ENCODE measurements at regions not wholly inside any gene's neighbourhood (a gene's known extent, or its start where the extent isn't known, plus 50 kb on each side); places are given as distances from the start of the nearest gene placed in this dataset.

GRCh38 chr6:22848121-22848520 lies 278.8 kb downstream of the HDGFL1 start:
- H3K4me3 ChIP-seq (ENCODE audit: low read length), result no peak overlapping the region
- TF ChIP-seq, protein P1, sequence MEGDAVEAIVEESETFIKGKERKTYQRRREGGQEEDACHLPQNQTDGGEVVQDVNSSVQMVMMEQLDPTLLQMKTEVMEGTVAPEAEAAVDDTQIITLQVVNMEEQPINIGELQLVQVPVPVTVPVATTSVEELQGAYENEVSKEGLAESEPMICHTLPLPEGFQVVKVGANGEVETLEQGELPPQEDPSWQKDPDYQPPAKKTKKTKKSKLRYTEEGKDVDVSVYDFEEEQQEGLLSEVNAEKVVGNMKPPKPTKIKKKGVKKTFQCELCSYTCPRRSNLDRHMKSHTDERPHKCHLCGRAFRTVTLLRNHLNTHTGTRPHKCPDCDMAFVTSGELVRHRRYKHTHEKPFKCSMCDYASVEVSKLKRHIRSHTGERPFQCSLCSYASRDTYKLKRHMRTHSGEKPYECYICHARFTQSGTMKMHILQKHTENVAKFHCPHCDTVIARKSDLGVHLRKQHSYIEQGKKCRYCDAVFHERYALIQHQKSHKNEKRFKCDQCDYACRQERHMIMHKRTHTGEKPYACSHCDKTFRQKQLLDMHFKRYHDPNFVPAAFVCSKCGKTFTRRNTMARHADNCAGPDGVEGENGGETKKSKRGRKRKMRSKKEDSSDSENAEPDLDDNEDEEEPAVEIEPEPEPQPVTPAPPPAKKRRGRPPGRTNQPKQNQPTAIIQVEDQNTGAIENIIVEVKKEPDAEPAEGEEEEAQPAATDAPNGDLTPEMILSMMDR (conservative IDR thresholded peaks at IDR 0.05; ENCODE audit: low read depth, low read length), result no peak
- DNase-seq (ENCODE audit: low read depth), result no peak

DNA sequence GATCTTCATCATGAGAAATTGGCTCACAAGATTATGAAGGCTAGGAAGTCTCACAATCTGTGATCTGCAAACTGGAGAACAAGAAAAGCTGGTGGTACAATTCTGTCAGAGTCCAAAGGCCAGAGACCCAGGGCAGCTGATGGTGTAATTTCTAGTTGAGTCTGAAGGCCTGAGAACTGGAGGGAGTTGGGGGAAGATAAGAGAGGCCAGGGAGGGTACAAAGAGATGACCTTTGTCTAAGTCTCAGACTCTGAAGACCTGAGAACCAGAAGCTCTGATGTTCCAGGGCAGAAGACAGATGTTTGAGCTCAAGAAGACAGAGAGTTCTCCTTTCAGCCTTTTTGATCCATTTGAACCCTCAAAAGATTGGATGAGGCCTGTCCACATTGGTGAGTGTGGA lies 280.6 kb downstream of the HDGFL1 start:
- H3K4me3 ChIP-seq (ENCODE audit: low read length), result no peak overlapping the region
- TF ChIP-seq, protein P1 (conservative IDR thresholded peaks at IDR 0.05; ENCODE audit: low read depth, low read length), result no peak
- no peak for DNase-seq (ENCODE audit: low read depth)

- no peak overlapping the region for H3K4me3 ChIP-seq (ENCODE audit: low read length)
- TF ChIP-seq, protein P1 (conservative IDR thresholded peaks at IDR 0.05; ENCODE audit: low read depth, low read length), result no peak
Observed at GRCh38 chr6:22852101-22852500, 282.7 kb downstream of the HDGFL1 start.

DNA sequence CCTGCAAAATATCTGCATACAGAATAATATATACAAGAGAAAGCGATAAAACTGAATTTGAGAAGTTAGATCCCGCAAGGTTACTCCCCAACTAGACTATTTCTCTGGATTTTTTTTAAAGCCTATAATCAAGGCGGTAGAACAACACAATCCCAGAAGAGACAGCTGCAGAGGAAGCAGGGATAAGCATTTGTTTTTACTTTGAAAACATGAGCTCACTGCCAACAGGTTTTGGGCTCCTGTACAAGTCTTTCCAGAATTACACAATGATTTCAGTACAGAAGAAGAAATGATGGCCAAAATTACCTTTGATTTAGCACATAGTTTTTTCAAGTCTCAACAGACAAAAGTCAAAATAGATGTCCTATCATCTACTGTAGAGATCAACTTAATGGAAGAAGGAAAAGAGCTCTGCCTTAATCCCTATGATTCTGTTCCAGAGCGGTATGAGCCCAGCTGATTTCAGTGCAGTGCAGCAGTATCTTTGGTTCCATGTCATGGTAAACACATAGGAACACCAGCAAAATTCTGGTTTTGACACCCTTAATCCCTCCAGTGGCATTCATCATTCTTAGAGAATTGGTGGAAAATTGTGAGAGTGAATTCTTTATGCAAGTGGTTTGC lies 304.3 kb downstream of the HDGFL1 start:
- no peak for DNase-seq (ENCODE audit: low read depth)
- H3K4me3 ChIP-seq (ENCODE audit: low read length), result no peak overlapping the region
- TF ChIP-seq, protein P1 (conservative IDR thresholded peaks at IDR 0.05; ENCODE audit: low read depth, low read length), result no peak

More at GRCh38 chr6:22852101-22852500, 282.7 kb downstream of the HDGFL1 start:
- DNase-seq (ENCODE audit: low read depth), result no peak

- TF ChIP-seq, protein P1 (conservative IDR thresholded peaks at IDR 0.05; ENCODE audit: low read depth, low read length), result no peak
- DNase-seq (ENCODE audit: low read depth), result no peak
- H3K4me3 ChIP-seq (ENCODE audit: low read length), result no peak overlapping the region
Observed at GRCh38 chr6:22875845-22876244, 306.5 kb downstream of the HDGFL1 start.

- TF ChIP-seq, protein P1 (conservative IDR thresholded peaks at IDR 0.05; ENCODE audit: low read depth, low read length), result no peak
- no peak overlapping the region for H3K4me3 ChIP-seq (ENCODE audit: low read length)
- DNase-seq (ENCODE audit: low read depth), result no peak
Observed at GRCh38 chr6:22878324-22878701, 308.9 kb downstream of the HDGFL1 start.

DNA sequence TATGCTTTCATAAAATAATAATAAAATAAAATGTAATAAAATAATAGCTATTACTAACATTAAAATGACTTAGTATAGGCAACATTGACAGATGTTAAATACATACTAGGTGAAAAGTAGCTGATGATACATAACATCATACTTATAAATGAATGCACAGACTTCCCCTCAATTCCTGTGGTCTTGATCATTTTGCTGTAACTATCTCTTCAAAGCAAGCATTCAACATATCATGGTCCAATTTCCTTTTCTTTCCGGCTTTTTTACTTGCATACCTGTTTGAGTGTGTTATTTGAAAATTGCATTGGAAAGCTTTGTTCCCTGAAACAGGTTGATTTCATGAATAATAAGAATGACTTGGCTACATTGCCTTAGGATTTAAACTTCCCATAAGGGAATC lies 309.3 kb downstream of the HDGFL1 start:
- H3K4me3 ChIP-seq (ENCODE audit: low read length), result no peak overlapping the region
- no peak for DNase-seq (ENCODE audit: low read depth)
- TF ChIP-seq, protein P1 (conservative IDR thresholded peaks at IDR 0.05; ENCODE audit: low read depth, low read length), result no peak
